DOHH2 (cell line): ENCODE measurements at regions not wholly inside any gene's neighbourhood (a gene's known extent, or its start where the extent isn't known, plus 50 kb on each side); places are given as distances from the start of the nearest gene placed in this dataset.

Experiments used
- H3F3A ChIP-seq: fragments of 200-600 bp; sonication (generic), shearing (Covaris generic); 2 replicates; pipeline ENCODE4 v1.6.0; 2016; ENCODE audit warnings: antibody characterized with exemption, mild to moderate bottlenecking; ENCODE audit not compliant: control insufficient read depth, insufficient read depth
- H3K27ac ChIP-seq: fragments of 200-600 bp; sonication (generic); 2 replicates; pipeline ENCODE4 v1.5.1; 2014; ENCODE audit warnings: low read depth, mild to moderate bottlenecking, low read length, moderate library complexity
- H3K27me3 ChIP-seq: fragments of 200-600 bp; sonication (generic); 2 replicates; pipeline ENCODE4 v1.6.1; 2014; ENCODE audit warnings: mild to moderate bottlenecking, low read length, mixed read lengths; ENCODE audit not compliant: control insufficient read depth
- H3K36me3 ChIP-seq: fragments of 200-600 bp; sonication (generic); 2 replicates; pipeline ENCODE4 v1.6.1; 2014; ENCODE audit warnings: mild to moderate bottlenecking, low read length, moderate library complexity, mixed read lengths; ENCODE audit not compliant: control insufficient read depth
- H3K4me1 ChIP-seq: fragments of 200-600 bp; sonication (generic); 2 replicates; pipeline ENCODE4 v1.6.1; 2014; ENCODE audit warnings: mild to moderate bottlenecking, low read length, mixed read lengths; ENCODE audit not compliant: control insufficient read depth
- H3K4me2 ChIP-seq: fragments of 200-600 bp; sonication (generic); 2 replicates; pipeline ENCODE4 v1.6.0; 2014; ENCODE audit warnings: mild to moderate bottlenecking, low read length, moderate library complexity
- H3K4me3 ChIP-seq: fragments of 200-600 bp; sonication (generic); 2 replicates; pipeline ENCODE4 v1.5.1; 2014; ENCODE audit warnings: mild to moderate bottlenecking, low read length, mixed read lengths
- H3K79me2 ChIP-seq: fragments of 200-600 bp; sonication (generic); 2 replicates; pipeline ENCODE4 v1.6.1; 2014; ENCODE audit warnings: mild to moderate bottlenecking, low read length, mixed read lengths; ENCODE audit not compliant: control insufficient read depth
- H3K9me2 ChIP-seq: fragments of 200-600 bp; sonication (generic); replicated peaks from 2 replicates; pipeline ENCODE4 v1.6.1; 2014; ENCODE audit warnings: mild to moderate bottlenecking, low read length, mixed read lengths; ENCODE audit not compliant: control insufficient read depth
- H3K9me3 ChIP-seq: fragments of 200-600 bp; sonication (generic); 2 replicates; pipeline ENCODE4 v1.6.1; 2014; ENCODE audit warnings: antibody characterized with exemption, low read length, mixed read lengths; ENCODE audit not compliant: control insufficient read depth, insufficient read depth
- H4K20me1 ChIP-seq: fragments of 200-600 bp; sonication (generic); 2 replicates; pipeline ENCODE4 v1.6.0; 2014; ENCODE audit warnings: low read depth, mild to moderate bottlenecking, antibody characterized with exemption, low read length, moderate library complexity; ENCODE audit not compliant: control insufficient read depth, insufficient read depth
- CTCF ChIP-seq: fragments of 200-600 bp; sonication (generic); IDR thresholded peaks from one replicate; pipeline ENCODE4 v1.5.1; 2014; ENCODE audit warnings: antibody characterized with exemption, mild to moderate bottlenecking, low read depth, low read length; ENCODE audit not compliant: poor library complexity, severe bottlenecking
- EZH2phosphoT487 ChIP-seq: fragments of 200-600 bp; sonication (generic); IDR thresholded peaks from 2 replicates; pipeline ENCODE4 v1.6.1; 2017; ENCODE audit warnings: borderline replicate concordance, mild to moderate bottlenecking, antibody characterized with exemption, low read length, moderate library complexity, mixed read lengths

DNA sequence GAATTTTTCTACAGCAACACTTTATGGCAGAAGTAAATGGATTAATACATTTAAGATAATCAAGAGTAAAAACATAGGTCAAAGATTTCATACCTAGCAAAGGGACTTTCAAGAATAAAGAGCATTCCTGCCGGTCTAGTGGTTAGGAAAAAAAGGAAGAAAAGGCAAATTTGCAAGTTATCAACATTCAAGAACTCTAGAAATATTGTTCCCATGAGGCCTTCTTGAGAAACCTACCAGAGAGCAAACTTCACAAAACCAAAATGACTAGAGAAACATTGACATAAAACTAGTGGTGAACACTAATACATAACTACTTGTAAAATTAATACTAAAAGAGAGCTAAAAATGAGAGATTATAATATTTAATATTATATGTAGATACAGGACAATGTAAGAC is 320.2 kb upstream of the RGMB start:
- H3K4me3 ChIP-seq: no peak overlapping the region
- H3K9me3 ChIP-seq: no peaks in the 10 kb centered on the region
- no peaks in the 10 kb centered on the region for H3F3A ChIP-seq
- TF ChIP-seq EZH2phosphoT487 (no peak), CTCF (no peak)
- H3K36me3 ChIP-seq: no peaks in the 10 kb centered on the region
- H3K27ac ChIP-seq: no peak overlapping the region
- H3K4me2 ChIP-seq: no peak overlapping the region
- no peaks in the 10 kb centered on the region for H4K20me1 ChIP-seq
- no peaks in the 10 kb centered on the region for H3K4me1 ChIP-seq
- H3K79me2 ChIP-seq: no peaks in the 10 kb centered on the region
- H3K27me3 ChIP-seq: no peaks in the 10 kb centered on the region
- H3K9me2 ChIP-seq: no peaks in the 10 kb centered on the region

DNA sequence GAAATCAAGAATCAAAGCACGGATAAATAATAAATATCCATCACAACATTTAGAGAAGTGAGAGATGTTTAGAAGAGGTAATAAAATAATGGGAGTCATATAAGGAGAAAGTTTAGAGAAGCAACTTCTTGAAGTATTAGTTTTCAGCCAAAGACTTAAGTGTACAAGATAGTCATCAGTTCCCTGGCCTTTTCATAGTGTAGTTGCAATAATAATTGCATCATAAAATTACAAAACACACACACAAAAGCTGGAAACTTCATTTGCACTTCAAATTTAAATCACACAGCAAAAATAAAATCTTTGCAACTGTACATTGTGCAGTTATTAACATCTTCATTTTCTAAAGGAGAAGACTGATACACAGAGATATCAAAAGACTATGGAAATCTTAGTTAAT is 319.1 kb upstream of the RGMB start:
- H3K4me2 ChIP-seq: no peak overlapping the region
- H3K27ac ChIP-seq: no peak overlapping the region
- H3F3A ChIP-seq: no peaks in the 10 kb centered on the region
- no peaks in the 10 kb centered on the region for H3K36me3 ChIP-seq
- no peaks in the 10 kb centered on the region for H3K9me2 ChIP-seq
- H3K79me2 ChIP-seq: no peaks in the 10 kb centered on the region
- no peaks in the 10 kb centered on the region for H3K4me1 ChIP-seq
- no peaks in the 10 kb centered on the region for H3K9me3 ChIP-seq
- H4K20me1 ChIP-seq: no peaks in the 10 kb centered on the region
- no peaks in the 10 kb centered on the region for H3K27me3 ChIP-seq
- no peak for TF ChIP-seq CTCF
- no peak for TF ChIP-seq EZH2phosphoT487
- no peak overlapping the region for H3K4me3 ChIP-seq

DNA sequence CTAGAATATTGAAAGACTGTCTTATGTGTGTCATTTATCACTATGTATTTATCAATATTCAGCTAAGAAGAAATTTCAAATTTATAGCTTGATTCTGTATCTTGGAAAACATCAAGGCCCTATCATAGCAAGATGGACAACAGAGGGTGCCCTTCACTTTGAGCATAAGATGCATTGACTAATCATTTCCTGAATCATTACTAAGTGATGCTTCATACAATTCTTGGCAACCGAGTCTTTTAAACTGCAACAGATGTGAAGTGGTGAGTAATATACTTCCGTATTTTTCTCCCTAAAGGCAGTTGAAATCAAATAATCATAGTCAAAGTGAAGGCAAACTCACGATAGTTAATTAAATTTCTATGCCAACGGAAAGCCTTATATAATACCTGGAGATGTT is 318.6 kb upstream of the RGMB start:
- H3K79me2 ChIP-seq: no peaks in the 10 kb centered on the region
- H3K4me3 ChIP-seq: no peak overlapping the region
- H4K20me1 ChIP-seq: no peaks in the 10 kb centered on the region
- no peak overlapping the region for H3K27ac ChIP-seq
- no peaks in the 10 kb centered on the region for H3K9me3 ChIP-seq
- no peaks in the 10 kb centered on the region for H3K27me3 ChIP-seq
- H3K9me2 ChIP-seq: no peaks in the 10 kb centered on the region
- H3K4me1 ChIP-seq: no peaks in the 10 kb centered on the region
- no peak for TF ChIP-seq EZH2phosphoT487
- no peak for TF ChIP-seq CTCF
- no peaks in the 10 kb centered on the region for H3K36me3 ChIP-seq
- no peaks in the 10 kb centered on the region for H3F3A ChIP-seq
- no peak overlapping the region for H3K4me2 ChIP-seq

DNA sequence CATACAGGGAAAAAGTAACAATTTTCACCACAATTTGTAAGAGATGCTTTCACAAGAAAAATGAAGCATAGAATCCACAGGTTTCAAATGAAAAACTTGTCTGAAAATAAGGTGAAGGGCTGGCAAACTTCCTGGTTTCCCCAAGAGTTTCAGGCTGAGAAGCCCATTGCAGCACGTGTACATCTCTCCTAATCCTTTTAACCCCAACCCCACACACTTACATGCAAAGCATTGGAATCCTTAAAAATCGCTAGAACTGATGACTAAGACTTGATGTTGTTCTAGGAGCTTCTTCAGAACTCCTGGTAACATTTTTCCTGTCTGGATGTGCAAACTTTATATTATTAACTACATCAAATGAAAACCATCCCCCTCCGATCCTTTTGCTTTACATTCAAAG is 317.8 kb upstream of the RGMB start:
- TF ChIP-seq CTCF: no peak
- no peak for TF ChIP-seq EZH2phosphoT487
- H3K27ac ChIP-seq: no peak overlapping the region
- H3K4me1 ChIP-seq: no peaks in the 10 kb centered on the region
- no peaks in the 10 kb centered on the region for H4K20me1 ChIP-seq
- no peaks in the 10 kb centered on the region for H3K27me3 ChIP-seq
- no peaks in the 10 kb centered on the region for H3F3A ChIP-seq
- no peaks in the 10 kb centered on the region for H3K36me3 ChIP-seq
- no peaks in the 10 kb centered on the region for H3K9me3 ChIP-seq
- no peak overlapping the region for H3K4me2 ChIP-seq
- H3K79me2 ChIP-seq: no peaks in the 10 kb centered on the region
- no peak overlapping the region for H3K4me3 ChIP-seq
- H3K9me2 ChIP-seq: no peaks in the 10 kb centered on the region
